Gastrocnemius medialis (tissue), 4 donors: ENCODE measurements at regions not wholly inside any gene's neighbourhood (a gene's known extent, or its start where the extent isn't known, plus 50 kb on each side); places are given as distances from the start of the nearest gene placed in this dataset.

Experiments used
- ATAC-seq, 2 donors: fragments of 150-250 bp; one replicate each; pipeline ENCODE4 v1.9.1; 2016
- DNase-seq, 2 donors: peaks; one replicate each; pipeline ENCODE4 v3.0.0-alpha.2; 2019
- H3K27ac ChIP-seq, 4 donors: fragments of 200-600 bp; sonication (generic); 1 replicate in 1 of 4; 2 replicates in 3 of 4; pipeline ENCODE4 v1.5.1; 2016 to 2018; ENCODE audit warnings: mild to moderate bottlenecking in 2 of 4, moderate library complexity in 1 of 4
- H3K27me3 ChIP-seq, 3 donors: fragments of 200-600 bp; sonication (generic) in 2 of 3; 1 replicate in 1 of 3; 2 replicates in 2 of 3; pipeline versions ENCODE4 v1.5.1 to v1.6.0; 2016 to 2019; ENCODE audit warnings: mild to moderate bottlenecking in 1 of 3, moderate library complexity in 1 of 3
- H3K36me3 ChIP-seq, 2 donors: fragments of 200-600 bp; sonication (generic) in 1 of 2; one replicate each; pipeline ENCODE4 v1.5.1; 2017 to 2018
- H3K4me1 ChIP-seq, 2 donors: fragments of 200-600 bp; sonication (generic) in 1 of 2; one replicate each; pipeline ENCODE4 v1.5.1; 2016 to 2017; ENCODE audit warnings: mild to moderate bottlenecking in 2 of 2
- H3K4me3 ChIP-seq, 4 donors: fragments of 200-600 bp; sonication (generic) in 3 of 4; 1 replicate in 1 of 4; 2 replicates in 3 of 4; pipeline ENCODE4 v1.5.1; 2016 to 2019; ENCODE audit warnings: mild to moderate bottlenecking in 2 of 4
- H3K9me3 ChIP-seq, 3 donors: fragments of 200-600 bp; sonication (generic) in 2 of 3; 1 replicate in 1 of 3; 2 replicates in 2 of 3; pipeline ENCODE4 v1.5.1; 2016 to 2019
- POLR2A ChIP-seq, 2 donors: fragments of 450-650 bp; IDR thresholded peaks; one replicate each; pipeline ENCODE4 v1.6.1; 2017; ENCODE audit warnings: antibody characterized with exemption in 2 of 2, mild to moderate bottlenecking in 2 of 2, moderate library complexity in 2 of 2
- in situ Hi-C, 4 donors: fragments of 200-750 bp; cut with MboI; loops; one replicate each; pipeline versions ENCODE4 v1.15.0 to v1.8.0; 2017; ENCODE audit warnings: low sequenced_read_pairs in 4 of 4
- intact Hi-C: fragments of 100-400 bp; cut with DNase I; formaldehyde crosslinking; loops from one replicate; pipeline ENCODE4 v1.15.1; 2023; ENCODE audit warnings: low total_unique reads
- TF ChIP-seq, protein P1 (sequence below), 5 experiments: fragments of 450-650 bp in 3 of 5; fragments of 200-600 bp in 2 of 5; sonication (generic) in 2 of 5; IDR thresholded peaks in 4 of 5; conservative IDR thresholded peaks in 1 of 5; 1 replicate in 4 of 5; 2 replicates in 1 of 5; pipeline ENCODE4 v1.5.1; 2016 to 2019; ENCODE audit warnings: antibody characterized with exemption in 5 of 5, mild to moderate bottlenecking in 3 of 5, moderate library complexity in 3 of 5

DNA sequence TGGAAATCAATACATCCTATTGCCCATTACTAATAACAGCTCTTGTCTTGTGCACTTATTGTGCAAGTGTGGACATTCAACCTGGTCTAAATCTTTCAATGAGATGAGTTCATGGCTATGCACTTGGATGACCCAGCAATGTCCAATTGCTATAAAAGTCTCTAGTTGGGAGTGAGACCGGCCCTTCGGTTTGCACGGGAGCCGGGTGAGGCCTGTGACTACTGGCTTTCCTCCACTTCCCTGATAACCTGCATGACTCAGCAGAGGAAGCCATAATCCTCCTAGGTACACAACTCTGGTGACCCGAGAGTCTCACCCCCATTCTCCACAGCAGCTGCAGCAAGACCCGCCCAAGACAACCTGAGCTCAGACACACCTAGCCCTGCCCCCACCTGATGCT is 135.9 kb upstream of the PAX6 start:
- Histone ChIP-seq H3K4me1 (no peaks in the 10 kb centered on the region), H3K36me3 (no peaks in the 10 kb centered on the region), H3K27me3 (no peaks in the 10 kb centered on the region), H3K27ac (no peak overlapping the region), H3K4me3 (no peak overlapping the region), H3K9me3 (no peaks in the 10 kb centered on the region)
- intact Hi-C loops = no loop called here
- in situ Hi-C loops = no loop called here
- DNase-seq = no peak
- ATAC-seq = no peak
- TF ChIP-seq, protein P1, sequence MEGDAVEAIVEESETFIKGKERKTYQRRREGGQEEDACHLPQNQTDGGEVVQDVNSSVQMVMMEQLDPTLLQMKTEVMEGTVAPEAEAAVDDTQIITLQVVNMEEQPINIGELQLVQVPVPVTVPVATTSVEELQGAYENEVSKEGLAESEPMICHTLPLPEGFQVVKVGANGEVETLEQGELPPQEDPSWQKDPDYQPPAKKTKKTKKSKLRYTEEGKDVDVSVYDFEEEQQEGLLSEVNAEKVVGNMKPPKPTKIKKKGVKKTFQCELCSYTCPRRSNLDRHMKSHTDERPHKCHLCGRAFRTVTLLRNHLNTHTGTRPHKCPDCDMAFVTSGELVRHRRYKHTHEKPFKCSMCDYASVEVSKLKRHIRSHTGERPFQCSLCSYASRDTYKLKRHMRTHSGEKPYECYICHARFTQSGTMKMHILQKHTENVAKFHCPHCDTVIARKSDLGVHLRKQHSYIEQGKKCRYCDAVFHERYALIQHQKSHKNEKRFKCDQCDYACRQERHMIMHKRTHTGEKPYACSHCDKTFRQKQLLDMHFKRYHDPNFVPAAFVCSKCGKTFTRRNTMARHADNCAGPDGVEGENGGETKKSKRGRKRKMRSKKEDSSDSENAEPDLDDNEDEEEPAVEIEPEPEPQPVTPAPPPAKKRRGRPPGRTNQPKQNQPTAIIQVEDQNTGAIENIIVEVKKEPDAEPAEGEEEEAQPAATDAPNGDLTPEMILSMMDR (IDR thresholded peaks at IDR 0.05 in 4 of 5, conservative IDR thresholded peaks at IDR 0.05 in 1 of 5) = no peak
- no peak for TF ChIP-seq POLR2A (IDR thresholded peaks at IDR 0.05)

DNA sequence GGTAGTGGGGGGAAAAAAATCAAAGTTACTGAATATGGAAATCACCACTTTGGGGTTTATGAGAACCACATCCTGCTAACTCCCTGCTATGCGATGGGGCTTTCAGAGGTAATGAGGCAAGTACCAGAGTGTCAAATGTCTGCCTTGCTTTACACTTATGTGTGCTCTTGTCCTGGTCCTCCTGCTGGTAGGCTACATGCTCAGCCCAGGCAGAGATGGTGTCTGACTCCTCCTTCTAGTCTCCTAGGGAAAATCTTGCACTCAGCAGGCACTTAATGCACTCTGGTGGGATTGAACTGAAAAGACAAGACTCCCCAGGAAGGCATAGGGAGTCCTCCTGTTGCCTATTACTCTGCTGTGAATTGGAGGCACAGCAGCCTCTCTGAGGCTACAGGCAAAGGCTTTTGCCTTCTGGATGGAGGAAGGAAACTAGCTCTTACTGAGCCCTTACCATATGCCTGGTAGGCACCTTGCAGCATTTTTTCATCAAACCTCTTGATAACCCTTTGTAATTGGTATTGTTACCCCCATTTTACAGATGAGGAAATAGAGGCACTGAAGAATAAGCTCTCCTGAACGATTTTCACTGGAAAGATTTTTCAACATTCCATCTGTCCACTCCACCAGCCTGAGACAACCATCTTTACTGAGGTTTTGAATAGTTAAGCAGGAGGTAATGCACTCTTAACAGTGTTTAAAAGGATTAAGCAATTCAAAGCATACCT is 132.1 kb upstream of the PAX6 start:
- Histone ChIP-seq H3K27ac (no peak overlapping the region), H3K9me3 (no peaks in the 10 kb centered on the region), H3K36me3 (no peaks in the 10 kb centered on the region), H3K4me1 (no peaks in the 10 kb centered on the region), H3K27me3 (no peaks in the 10 kb centered on the region), H3K4me3 (no peak overlapping the region)
- intact Hi-C loops (no loop called here), in situ Hi-C loops (no loop called here)
- TF ChIP-seq, protein P1 (IDR thresholded peaks at IDR 0.05 in 4 of 5, conservative IDR thresholded peaks at IDR 0.05 in 1 of 5) = no peak
- no peak for TF ChIP-seq POLR2A (IDR thresholded peaks at IDR 0.05)
- no peak for ATAC-seq
- DNase-seq = no peak

DNA sequence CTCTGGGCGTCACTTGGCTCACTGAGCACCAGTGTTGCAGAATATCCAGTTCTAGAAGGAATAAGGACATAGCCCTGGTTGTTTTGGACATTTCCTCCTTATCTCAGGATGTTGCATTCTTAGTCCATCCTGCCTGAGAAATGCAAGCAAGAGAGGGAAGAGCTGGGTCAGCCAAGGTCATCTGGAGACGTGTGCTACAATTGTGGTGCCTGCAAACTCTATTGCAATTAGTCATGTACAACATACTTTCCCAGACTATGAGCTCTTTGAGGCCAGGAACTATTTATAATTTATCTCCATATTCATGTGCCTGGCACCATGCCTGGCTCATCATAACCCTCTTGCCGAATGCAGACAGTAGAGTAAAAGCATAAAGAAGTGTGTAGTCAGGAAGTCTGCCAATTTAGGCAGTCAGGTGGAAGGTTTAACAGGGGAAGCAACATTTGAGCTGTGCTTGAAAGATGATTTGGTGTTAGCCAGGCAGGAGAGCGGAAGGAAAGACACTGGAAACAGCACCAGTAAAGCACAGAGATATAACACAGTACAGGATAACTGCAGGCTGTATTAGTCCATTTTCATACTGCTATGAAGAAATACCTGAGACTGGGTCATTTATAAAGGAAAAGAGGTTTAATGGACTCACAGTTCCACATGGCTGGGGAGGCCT is 129.4 kb upstream of the PAX6 start:
- DNase-seq = no peak
- intact Hi-C loops = no loop called here
- Histone ChIP-seq H3K9me3 (no peaks in the 10 kb centered on the region), H3K4me1 (no peaks in the 10 kb centered on the region), H3K36me3 (no peaks in the 10 kb centered on the region), H3K4me3 (no peak overlapping the region), H3K27me3 (no peaks in the 10 kb centered on the region), H3K27ac (no peak overlapping the region)
- no peak for ATAC-seq
- in situ Hi-C loops = no loop called here
- no peak for TF ChIP-seq POLR2A (IDR thresholded peaks at IDR 0.05)
- TF ChIP-seq, protein P1 (IDR thresholded peaks at IDR 0.05 in 4 of 5, conservative IDR thresholded peaks at IDR 0.05 in 1 of 5) = no peak

DNA sequence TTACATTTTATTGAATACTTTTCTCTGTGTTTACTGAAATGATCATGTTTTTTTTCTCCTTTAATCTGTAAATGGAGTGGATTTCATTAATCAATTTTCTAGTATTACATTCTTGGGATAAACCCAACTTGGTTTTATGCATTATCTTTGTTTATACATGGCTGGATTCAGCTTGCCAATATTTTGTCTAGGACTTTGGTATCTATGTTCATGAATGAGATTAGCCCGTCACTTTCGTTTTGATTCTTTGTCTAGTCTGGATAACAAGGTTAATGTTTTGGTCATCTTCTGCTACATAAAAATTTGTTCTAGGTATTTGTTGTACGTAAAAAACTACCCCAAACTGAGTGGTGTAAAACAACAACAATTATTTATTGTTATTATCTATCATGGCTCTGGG is 127.9 kb upstream of the PAX6 start:
- no peaks in the 10 kb centered on the region for H3K27me3 ChIP-seq
- no peaks in the 10 kb centered on the region for H3K4me1 ChIP-seq
- no peak overlapping the region for H3K4me3 ChIP-seq
- TF ChIP-seq, protein P1 (IDR thresholded peaks at IDR 0.05 in 4 of 5, conservative IDR thresholded peaks at IDR 0.05 in 1 of 5) = no peak
- TF ChIP-seq POLR2A (IDR thresholded peaks at IDR 0.05) = no peak
- no peaks in the 10 kb centered on the region for H3K9me3 ChIP-seq
- ATAC-seq (no peak), DNase-seq (no peak)
- H3K36me3 ChIP-seq = no peaks in the 10 kb centered on the region
- in situ Hi-C loops (no loop called here), intact Hi-C loops (no loop called here)
- H3K27ac ChIP-seq = no peak overlapping the region
